HepG2 (cell line): ENCODE measurements at regions not wholly inside any gene's neighbourhood (a gene's known extent, or its start where the extent isn't known, plus 50 kb on each side); places are given as distances from the start of the nearest gene placed in this dataset.
"Not testable (repeated sequence)": the region's sequence is repeated elsewhere in the genome, so short reads cannot be mapped to it uniquely, and the experiment has no call there.

Source experiments
- BRCA1 ChIP-seq: sonication (generic); formaldehyde crosslinking; IDR thresholded peaks from 2 replicates; pipeline ENCODE4 v1.4.0; 2020; ENCODE audit warnings: missing genetic modification reagents
- HES4 ChIP-seq: sonication (generic); formaldehyde crosslinking; IDR thresholded peaks from 2 replicates; pipeline ENCODE4 v1.9.0; 2021; ENCODE audit warnings: mild to moderate bottlenecking, missing genetic modification reagents, borderline replicate concordance
- JUND ChIP-seq: sonication (generic); formaldehyde crosslinking; IDR thresholded peaks from 2 replicates; pipeline ENCODE4 v1.8.0; 2022; ENCODE audit warnings: mild to moderate bottlenecking, missing genetic modification reagents
- KLF6 ChIP-seq: IDR thresholded peaks from 2 replicates; pipeline ENCODE4 v1.8.0; 2016; ENCODE audit warnings: missing biosample characterization, missing genetic modification reagents
- NR2C2 ChIP-seq: sonication (generic); formaldehyde crosslinking; IDR thresholded peaks from 2 replicates; pipeline ENCODE4 v1.4.0; 2020; ENCODE audit warnings: missing genetic modification reagents, mild to moderate bottlenecking, moderate library complexity, borderline replicate concordance
- SKI ChIP-seq: fragments of 450-650 bp; IDR thresholded peaks from one replicate; pipeline ENCODE4 v1.6.1; 2018; ENCODE audit warnings: mild to moderate bottlenecking; ENCODE audit not compliant: partially characterized antibody
- ZBTB26 ChIP-seq: IDR thresholded peaks from 2 replicates; pipeline ENCODE4 v1.6.1; 2016; ENCODE audit warnings: missing compliant biosample characterization, missing genetic modification reagents, borderline replicate concordance
- ZNF292 ChIP-seq: sonication (generic); formaldehyde crosslinking; IDR thresholded peaks from 2 replicates; pipeline ENCODE4 v1.8.1; 2022; ENCODE audit warnings: mild to moderate bottlenecking, low read depth, missing genetic modification reagents, borderline replicate concordance
- ZNF577 ChIP-seq: sonication (generic); formaldehyde crosslinking; IDR thresholded peaks from 2 replicates; pipeline ENCODE4 v1.4.0; 2020; ENCODE audit warnings: mild to moderate bottlenecking, low read depth, missing genetic modification reagents, borderline replicate concordance

GRCh38 chr16:63388277-63388676, 1352.0 kb upstream of the CDH8 start:
- not testable (repeated sequence) for TF ChIP-seq ZBTB26 (CRISPR knock-in tag); NR2C2 (CRISPR knock-in tag); HES4 (CRISPR knock-in tag); JUND (CRISPR knock-in tag); KLF6 (CRISPR knock-in tag); BRCA1 (CRISPR knock-in tag); ZNF292 (CRISPR knock-in tag); SKI; ZNF577 (CRISPR knock-in tag)
